ENCODE measurements at regions not wholly inside any gene's neighbourhood (a gene's known extent, or its start where the extent isn't known, plus 50 kb on each side); places are given as distances from the start of the nearest gene placed in this dataset.

GRCh38 chr6:6915219-6915618, 192.5 kb upstream of the RREB1 start:
- Histone ChIP-seq H3K27me3 (ENCODE audit: control insufficient read depth, insufficient read depth, low read length) (peaks cover 7% of the 10 kb centered on the region), H3K9me3 (ENCODE audit: control insufficient read depth, insufficient read depth, low read length) (no peaks in the 10 kb centered on the region), H3K27ac (ENCODE audit: low read depth, low read length) (no peak overlapping the region), H3K4me3 (ENCODE audit: low read depth, low read length) (no peak overlapping the region)
- no peak for DNase-seq (ENCODE audit: low read depth, low spot score)
- CTCF ChIA-PET, result no interaction called here
- TF ChIP-seq CTCF (IDR thresholded peaks at IDR 0.05; ENCODE audit: low read depth, low read length), result no peak
- POLR2A ChIA-PET, result no interaction called here

GRCh38 chr6:6915813-6916547, 191.8 kb upstream of the RREB1 start:
- ChIA-PET POLR2A (no interaction called here), CTCF (no interaction called here)
- Histone ChIP-seq H3K27ac (ENCODE audit: low read depth, low read length) (no peak overlapping the region), H3K27me3 (ENCODE audit: control insufficient read depth, insufficient read depth, low read length) (peaks cover 7% of the 10 kb centered on the region), H3K9me3 (ENCODE audit: control insufficient read depth, insufficient read depth, low read length) (no peaks in the 10 kb centered on the region), H3K4me3 (ENCODE audit: low read depth, low read length) (peak overlapping the region; percentile 33)
- TF ChIP-seq CTCF (IDR thresholded peaks at IDR 0.05; ENCODE audit: low read depth, low read length), result no peak
- DNase-seq (ENCODE audit: low read depth, low spot score), result no peak

GRCh38 chr6:6916598-6916997, 191.2 kb upstream of the RREB1 start:
- ChIA-PET POLR2A (no interaction called here), CTCF (no interaction called here)
- Histone ChIP-seq H3K9me3 (ENCODE audit: control insufficient read depth, insufficient read depth, low read length) (no peaks in the 10 kb centered on the region), H3K4me3 (ENCODE audit: low read depth, low read length) (no peak overlapping the region), H3K27me3 (ENCODE audit: control insufficient read depth, insufficient read depth, low read length) (peaks cover 4% of the 10 kb centered on the region), H3K27ac (ENCODE audit: low read depth, low read length) (no peak overlapping the region)
- no peak for TF ChIP-seq CTCF (IDR thresholded peaks at IDR 0.05; ENCODE audit: low read depth, low read length)
- no peak for DNase-seq (ENCODE audit: low read depth, low spot score)

GRCh38 chr6:6918216-6918983, 189.4 kb upstream of the RREB1 start:
- H3K4me3 ChIP-seq (ENCODE audit: low read depth, low read length), result no peak overlapping the region
- POLR2A ChIA-PET, result no interaction called here
- no peak for DNase-seq (ENCODE audit: low read depth, low spot score)
- CTCF ChIA-PET, result no interaction called here
- no peak for TF ChIP-seq CTCF (IDR thresholded peaks at IDR 0.05; ENCODE audit: low read depth, low read length)
- no peaks in the 10 kb centered on the region for H3K9me3 ChIP-seq (ENCODE audit: control insufficient read depth, insufficient read depth, low read length)
- H3K27ac ChIP-seq (ENCODE audit: low read depth, low read length), result no peak overlapping the region
- peaks cover 5% of the 10 kb centered on the region for H3K27me3 ChIP-seq (ENCODE audit: control insufficient read depth, insufficient read depth, low read length)

- no peak for TF ChIP-seq CTCF (IDR thresholded peaks at IDR 0.05; ENCODE audit: low read depth, low read length)
- no peak overlapping the region for H3K4me3 ChIP-seq (ENCODE audit: low read depth, low read length)
- ChIA-PET POLR2A (no interaction called here), CTCF (no interaction called here)
- no peaks in the 10 kb centered on the region for H3K9me3 ChIP-seq (ENCODE audit: control insufficient read depth, insufficient read depth, low read length)
- H3K27ac ChIP-seq (ENCODE audit: low read depth, low read length), result no peak overlapping the region
- no peak for DNase-seq (ENCODE audit: low read depth, low spot score)
- H3K27me3 ChIP-seq (ENCODE audit: control insufficient read depth, insufficient read depth, low read length), result peaks cover 2% of the 10 kb centered on the region
These were observed 188.6 kb upstream of the RREB1 start for GRCh38 chr6:6919173-6919572.
